ENCODE measurements at regions not wholly inside any gene's neighbourhood (a gene's known extent, or its start where the extent isn't known, plus 50 kb on each side); places are given as distances from the start of the nearest gene placed in this dataset.

DNA sequence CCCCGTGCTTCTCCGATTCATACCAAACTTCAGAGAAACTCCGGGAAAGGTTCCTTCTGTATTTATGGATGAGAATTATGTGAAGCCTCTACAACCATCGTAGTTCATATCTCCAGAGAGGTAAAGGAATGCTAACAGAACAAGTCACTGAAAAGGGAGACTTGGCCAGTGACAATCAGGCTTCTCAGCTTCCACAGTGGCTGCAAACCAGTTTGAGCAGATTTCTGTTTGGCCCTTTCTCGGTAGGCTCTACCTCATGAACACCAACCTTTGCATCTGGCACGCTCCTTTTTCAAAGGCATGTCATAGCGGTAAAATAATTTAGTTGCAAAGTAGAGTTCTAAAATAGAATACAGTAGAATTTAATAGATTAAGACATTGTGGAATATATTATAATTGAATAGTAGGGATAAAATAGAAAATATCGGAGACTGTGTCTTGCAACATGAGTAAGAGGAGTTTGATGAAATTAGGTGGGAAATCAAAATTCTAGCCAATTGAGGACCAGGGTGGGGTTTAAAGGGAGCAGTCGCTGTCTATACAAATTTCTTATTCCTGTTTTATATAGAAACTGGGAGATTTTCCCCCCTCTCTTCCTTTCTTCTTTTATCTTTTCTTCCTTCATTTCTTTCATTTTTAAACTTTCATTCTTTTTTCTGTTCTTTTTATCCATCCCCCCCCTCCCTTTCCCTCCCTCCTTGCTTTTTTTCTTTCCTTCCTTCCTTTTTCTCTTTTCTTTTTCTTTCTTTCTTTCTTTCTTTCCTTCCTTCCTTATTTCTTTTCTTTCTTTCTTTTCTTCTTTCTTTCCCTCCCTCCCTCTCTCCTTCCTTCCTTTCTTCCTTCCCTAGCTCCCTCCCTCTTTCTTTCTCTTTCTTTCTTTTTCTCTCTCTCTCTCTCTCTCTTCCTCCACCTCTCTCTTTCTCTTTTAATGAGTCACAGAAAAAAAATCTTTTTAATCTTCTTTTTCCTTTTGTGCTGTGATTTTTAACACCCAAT is 161.5 kb upstream of the KLF6 start:
- TF ChIP-seq, protein P1, sequence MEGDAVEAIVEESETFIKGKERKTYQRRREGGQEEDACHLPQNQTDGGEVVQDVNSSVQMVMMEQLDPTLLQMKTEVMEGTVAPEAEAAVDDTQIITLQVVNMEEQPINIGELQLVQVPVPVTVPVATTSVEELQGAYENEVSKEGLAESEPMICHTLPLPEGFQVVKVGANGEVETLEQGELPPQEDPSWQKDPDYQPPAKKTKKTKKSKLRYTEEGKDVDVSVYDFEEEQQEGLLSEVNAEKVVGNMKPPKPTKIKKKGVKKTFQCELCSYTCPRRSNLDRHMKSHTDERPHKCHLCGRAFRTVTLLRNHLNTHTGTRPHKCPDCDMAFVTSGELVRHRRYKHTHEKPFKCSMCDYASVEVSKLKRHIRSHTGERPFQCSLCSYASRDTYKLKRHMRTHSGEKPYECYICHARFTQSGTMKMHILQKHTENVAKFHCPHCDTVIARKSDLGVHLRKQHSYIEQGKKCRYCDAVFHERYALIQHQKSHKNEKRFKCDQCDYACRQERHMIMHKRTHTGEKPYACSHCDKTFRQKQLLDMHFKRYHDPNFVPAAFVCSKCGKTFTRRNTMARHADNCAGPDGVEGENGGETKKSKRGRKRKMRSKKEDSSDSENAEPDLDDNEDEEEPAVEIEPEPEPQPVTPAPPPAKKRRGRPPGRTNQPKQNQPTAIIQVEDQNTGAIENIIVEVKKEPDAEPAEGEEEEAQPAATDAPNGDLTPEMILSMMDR (IDR thresholded peaks at IDR 0.05): no peak
- TF ChIP-seq TCF7L2 (IDR thresholded peaks at IDR 0.05; ENCODE audit: low read depth, low read length): no peak

Data from Panc1 (cell line).